ENCODE measurements at regions not wholly inside any gene's neighbourhood (a gene's known extent, or its start where the extent isn't known, plus 50 kb on each side); places are given as distances from the start of the nearest gene placed in this dataset.

GRCh38 chr7:112994656-112995055 lies 92.0 kb downstream of the GPR85 start:
- no peak for TF ChIP-seq CTCF (tag by site-specific recombination; IDR thresholded peaks at IDR 0.05)
- TF ChIP-seq ZBTB44 (tag by site-specific recombination; IDR thresholded peaks at IDR 0.05), result no peak
- no peak for TF ChIP-seq ZNF19 (tag by site-specific recombination; IDR thresholded peaks at IDR 0.05; ENCODE audit: low read depth)
- no peak for TF ChIP-seq ATF2 (tag by site-specific recombination; IDR thresholded peaks at IDR 0.05; ENCODE audit: low read depth)
- no peak for TF ChIP-seq ZNF707 (tag by site-specific recombination; IDR thresholded peaks at IDR 0.05)
- TF ChIP-seq ZNF76 (tag by site-specific recombination; IDR thresholded peaks at IDR 0.05; ENCODE audit: borderline replicate concordance, low read depth), result no peak
- no peak for TF ChIP-seq ZNF18 (tag by site-specific recombination; IDR thresholded peaks at IDR 0.05)
- no peak for TF ChIP-seq ZNF335 (tag by site-specific recombination; conservative IDR thresholded peaks at IDR 0.05)
- TF ChIP-seq ZNF416 (tag by site-specific recombination; IDR thresholded peaks at IDR 0.05), result no peak
- TF ChIP-seq ZNF266 (tag by site-specific recombination; IDR thresholded peaks at IDR 0.05; ENCODE audit: low read depth), result no peak
- no peak for TF ChIP-seq ZSCAN16 (tag by site-specific recombination; IDR thresholded peaks at IDR 0.05)
